ENCODE measurements at regions not wholly inside any gene's neighbourhood (a gene's known extent, or its start where the extent isn't known, plus 50 kb on each side); places are given as distances from the start of the nearest gene placed in this dataset.

DNA sequence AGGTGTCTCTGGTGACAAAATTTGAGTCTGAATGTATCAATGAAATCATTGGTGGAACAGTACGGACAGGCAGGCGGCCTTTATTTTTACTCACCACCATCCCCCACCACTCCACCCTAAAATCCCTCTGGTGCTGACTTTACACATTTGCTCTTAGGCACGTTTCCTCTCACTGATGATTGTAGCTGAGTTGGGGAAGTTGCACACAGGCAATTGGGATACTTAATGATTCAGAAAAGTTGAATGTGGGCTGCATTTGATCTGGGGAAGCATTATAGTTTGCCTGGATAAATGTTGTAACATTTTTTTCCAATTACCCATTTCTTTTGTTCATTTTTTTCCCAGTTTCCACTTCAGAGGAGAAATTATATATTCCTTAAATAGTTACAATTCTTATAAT lies 658.4 kb downstream of the TLR4 start:
- H3K4me1 ChIP-seq (ENCODE audit: control insufficient read depth, insufficient read depth, low read length), result no peaks in the 10 kb centered on the region
- no peaks in the 10 kb centered on the region for H3K36me3 ChIP-seq (ENCODE audit: control insufficient read depth in 2 of 2, insufficient read depth in 2 of 2, low read length in 2 of 2)
- H3K27ac ChIP-seq (ENCODE audit: low read length), result no peak overlapping the region
- no peak overlapping the region for H3K4me3 ChIP-seq (ENCODE audit: low read length in 2 of 2)
- peaks cover 0 to 3% of the 10 kb centered on the region in 2 donors for H3K9me3 ChIP-seq (ENCODE audit: control insufficient read depth in 2 of 2, low read length in 2 of 2)
- H3K9ac ChIP-seq (ENCODE audit: low read length in 2 of 2), result no peak overlapping the region
- H3K27me3 ChIP-seq (ENCODE audit: control insufficient read depth in 1 of 2, insufficient read depth in 2 of 2, low read length in 2 of 2), result no peaks in the 10 kb centered on the region

DNA sequence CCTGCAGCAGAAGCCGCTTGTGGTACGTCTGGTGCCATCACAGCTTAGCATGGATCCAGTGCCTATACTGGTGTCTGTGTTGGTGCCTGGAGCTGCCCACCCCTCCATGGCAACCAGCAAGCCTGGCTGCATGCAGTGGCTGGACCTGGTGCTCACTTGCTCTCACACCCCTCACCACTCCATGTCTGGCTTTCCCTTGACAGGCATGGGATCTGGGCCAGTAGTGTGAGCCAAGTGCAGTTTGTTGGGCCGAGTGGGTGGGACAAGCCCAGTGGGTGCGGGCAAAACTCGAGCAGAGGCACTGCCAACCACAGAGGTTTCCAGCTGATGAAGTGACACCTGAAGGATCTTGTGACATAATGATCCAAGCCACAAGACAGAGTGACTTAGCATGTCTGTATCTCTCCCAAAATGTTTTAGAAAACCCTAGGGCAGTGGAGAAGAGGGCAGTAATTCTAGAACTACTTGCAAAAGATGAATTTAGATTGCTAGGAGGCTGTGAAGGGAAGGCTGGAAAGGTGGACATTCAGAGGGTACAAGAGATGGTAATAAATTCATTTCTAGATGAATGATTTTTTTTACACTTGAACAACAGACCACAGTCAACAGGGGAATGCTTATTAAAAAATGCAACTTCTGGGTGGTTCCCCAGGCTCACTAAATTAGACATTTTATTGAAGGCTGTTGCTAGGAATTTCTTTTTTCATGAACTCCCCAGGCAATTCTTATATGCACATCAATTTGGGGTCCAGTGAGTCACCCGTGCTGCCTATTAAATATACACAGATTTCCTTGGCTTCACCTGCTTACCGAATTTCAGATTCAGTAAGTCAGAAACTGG lies 660.3 kb downstream of the TLR4 start:
- H3K9ac ChIP-seq (ENCODE audit: low read length in 2 of 2), result no peak overlapping the region
- no peak overlapping the region for H3K27ac ChIP-seq (ENCODE audit: low read length)
- no peaks in the 10 kb centered on the region for H3K27me3 ChIP-seq (ENCODE audit: control insufficient read depth in 1 of 2, insufficient read depth in 2 of 2, low read length in 2 of 2)
- no peak overlapping the region for H3K4me3 ChIP-seq (ENCODE audit: low read length in 2 of 2)
- H3K4me1 ChIP-seq (ENCODE audit: control insufficient read depth, insufficient read depth, low read length), result no peaks in the 10 kb centered on the region
- peaks cover 0 to 3% of the 10 kb centered on the region in 2 donors for H3K9me3 ChIP-seq (ENCODE audit: control insufficient read depth in 2 of 2, low read length in 2 of 2)
- H3K36me3 ChIP-seq (ENCODE audit: control insufficient read depth in 2 of 2, insufficient read depth in 2 of 2, low read length in 2 of 2), result no peaks in the 10 kb centered on the region

DNA sequence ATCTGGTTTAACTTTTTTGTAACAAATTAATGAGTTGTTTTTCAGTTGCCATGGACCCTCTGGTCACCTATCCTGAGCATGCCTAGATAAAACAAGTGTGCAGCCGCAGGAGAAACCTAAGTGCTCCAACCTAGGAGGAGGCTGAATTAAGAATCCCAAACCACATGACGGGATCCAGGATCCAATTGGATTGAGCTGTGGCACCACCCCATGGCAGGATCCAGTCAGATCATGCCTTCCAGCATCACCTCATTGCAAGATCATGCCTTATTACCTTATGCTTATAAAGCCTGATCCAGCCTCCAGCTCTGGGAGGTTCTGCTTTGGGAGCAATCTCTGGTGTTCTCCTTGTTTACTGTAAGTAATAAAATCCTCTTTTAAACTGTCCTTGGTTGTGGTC lies 662.0 kb downstream of the TLR4 start:
- Histone ChIP-seq H3K4me3 (ENCODE audit: low read length in 2 of 2) (no peak overlapping the region), H3K27ac (ENCODE audit: low read length) (no peak overlapping the region), H3K36me3 (ENCODE audit: control insufficient read depth in 2 of 2, insufficient read depth in 2 of 2, low read length in 2 of 2) (no peaks in the 10 kb centered on the region), H3K4me1 (ENCODE audit: control insufficient read depth, insufficient read depth, low read length) (no peaks in the 10 kb centered on the region), H3K9ac (ENCODE audit: low read length in 2 of 2) (no peak overlapping the region), H3K27me3 (ENCODE audit: control insufficient read depth in 1 of 2, insufficient read depth in 2 of 2, low read length in 2 of 2) (no peaks in the 10 kb centered on the region), H3K9me3 (ENCODE audit: control insufficient read depth in 2 of 2, low read length in 2 of 2) (peaks cover 0 to 3% of the 10 kb centered on the region in 2 donors)

DNA sequence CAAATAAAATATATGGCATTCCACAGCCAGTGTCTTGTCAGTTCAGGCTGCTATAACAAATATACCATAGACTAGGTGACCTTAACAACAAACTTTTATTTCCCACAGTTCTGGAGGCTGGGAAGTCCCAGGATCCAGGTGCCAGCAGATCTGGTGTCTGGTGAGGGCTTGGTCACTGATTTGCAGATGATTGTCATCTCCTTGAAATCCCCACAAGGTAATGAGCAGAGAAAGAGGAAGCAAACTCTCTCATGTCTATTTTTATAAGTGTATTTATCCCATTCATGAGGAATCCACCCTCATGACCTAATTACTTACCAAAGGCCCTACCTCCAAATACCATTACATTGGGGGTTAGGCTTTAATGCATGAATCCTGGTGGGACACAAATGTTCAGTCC lies 663.2 kb downstream of the TLR4 start:
- H3K9me3 ChIP-seq (ENCODE audit: control insufficient read depth in 2 of 2, low read length in 2 of 2), result peaks cover 0 to 3% of the 10 kb centered on the region in 2 donors
- H3K36me3 ChIP-seq (ENCODE audit: control insufficient read depth in 2 of 2, insufficient read depth in 2 of 2, low read length in 2 of 2), result no peaks in the 10 kb centered on the region
- no peak overlapping the region for H3K4me3 ChIP-seq (ENCODE audit: low read length in 2 of 2)
- H3K4me1 ChIP-seq (ENCODE audit: control insufficient read depth, insufficient read depth, low read length), result no peaks in the 10 kb centered on the region
- no peak overlapping the region for H3K27ac ChIP-seq (ENCODE audit: low read length)
- no peaks in the 10 kb centered on the region for H3K27me3 ChIP-seq (ENCODE audit: control insufficient read depth in 1 of 2, insufficient read depth in 2 of 2, low read length in 2 of 2)
- H3K9ac ChIP-seq (ENCODE audit: low read length in 2 of 2), result no peak overlapping the region

DNA sequence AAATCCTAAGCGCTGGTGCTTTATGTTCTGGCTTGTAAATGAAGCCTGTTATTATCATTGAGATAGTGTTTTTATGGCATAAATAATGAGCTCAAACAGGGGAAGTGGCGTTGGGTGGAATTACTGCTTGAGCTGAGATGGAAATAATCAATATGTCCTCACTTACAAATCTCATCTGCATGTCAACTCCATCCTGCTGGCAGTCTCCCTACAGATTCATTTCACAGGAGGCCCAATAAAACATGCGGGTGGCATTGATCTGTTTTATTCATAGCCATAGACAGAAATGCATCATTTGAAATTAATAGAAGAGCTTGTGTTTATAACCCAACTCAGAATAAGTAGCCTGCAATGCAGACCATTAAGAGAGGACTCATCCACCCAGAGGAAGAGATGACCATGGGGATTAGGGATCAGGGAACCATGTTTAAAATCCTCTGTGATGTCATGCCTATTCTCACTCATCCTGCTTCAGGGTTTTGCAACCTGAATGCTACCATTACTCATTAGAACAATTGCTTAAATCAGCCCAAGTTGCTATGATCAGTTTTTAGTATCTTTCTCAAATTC lies 680.4 kb downstream of the TLR4 start:
- H3K27ac ChIP-seq (ENCODE audit: low read length), result no peak overlapping the region
- H3K4me1 ChIP-seq (ENCODE audit: control insufficient read depth, insufficient read depth, low read length), result no peaks in the 10 kb centered on the region
- H3K4me3 ChIP-seq (ENCODE audit: low read length in 2 of 2), result no peak overlapping the region
- H3K27me3 ChIP-seq (ENCODE audit: control insufficient read depth in 1 of 2, insufficient read depth in 2 of 2, low read length in 2 of 2), result no peaks in the 10 kb centered on the region
- H3K36me3 ChIP-seq (ENCODE audit: control insufficient read depth in 2 of 2, insufficient read depth in 2 of 2, low read length in 2 of 2), result no peaks in the 10 kb centered on the region
- H3K9ac ChIP-seq (ENCODE audit: low read length in 2 of 2), result no peak overlapping the region
- H3K9me3 ChIP-seq (ENCODE audit: control insufficient read depth in 2 of 2, low read length in 2 of 2), result no peaks in the 10 kb centered on the region

DNA sequence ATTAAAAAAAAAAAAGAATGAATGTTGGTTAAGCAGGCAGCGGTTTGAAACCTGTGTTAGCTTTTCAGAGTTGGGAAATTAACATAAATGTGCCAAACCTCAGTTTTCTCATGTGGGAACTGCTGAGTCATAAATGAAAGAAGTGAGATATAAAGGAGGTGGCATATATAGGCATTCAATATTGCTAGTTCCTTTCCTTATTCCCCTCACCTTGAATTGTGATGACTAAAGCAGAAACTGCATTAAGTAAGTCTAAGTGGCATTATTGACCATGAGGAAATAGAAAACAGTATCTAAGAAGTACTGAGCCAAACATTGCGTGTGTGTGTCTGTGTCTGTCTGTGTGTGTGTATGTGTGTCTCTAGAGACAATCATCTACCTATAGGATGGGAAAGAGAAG lies 691.2 kb downstream of the TLR4 start:
- H3K9ac ChIP-seq (ENCODE audit: low read length in 2 of 2), result no peak overlapping the region
- no peaks in the 10 kb centered on the region for H3K36me3 ChIP-seq (ENCODE audit: control insufficient read depth in 2 of 2, insufficient read depth in 2 of 2, low read length in 2 of 2)
- no peaks in the 10 kb centered on the region for H3K27me3 ChIP-seq (ENCODE audit: control insufficient read depth in 1 of 2, insufficient read depth in 2 of 2, low read length in 2 of 2)
- H3K4me1 ChIP-seq (ENCODE audit: control insufficient read depth, insufficient read depth, low read length), result no peaks in the 10 kb centered on the region
- no peak overlapping the region for H3K4me3 ChIP-seq (ENCODE audit: low read length in 2 of 2)
- H3K27ac ChIP-seq (ENCODE audit: low read length), result no peak overlapping the region
- H3K9me3 ChIP-seq (ENCODE audit: control insufficient read depth in 2 of 2, low read length in 2 of 2), result no peaks in the 10 kb centered on the region

DNA sequence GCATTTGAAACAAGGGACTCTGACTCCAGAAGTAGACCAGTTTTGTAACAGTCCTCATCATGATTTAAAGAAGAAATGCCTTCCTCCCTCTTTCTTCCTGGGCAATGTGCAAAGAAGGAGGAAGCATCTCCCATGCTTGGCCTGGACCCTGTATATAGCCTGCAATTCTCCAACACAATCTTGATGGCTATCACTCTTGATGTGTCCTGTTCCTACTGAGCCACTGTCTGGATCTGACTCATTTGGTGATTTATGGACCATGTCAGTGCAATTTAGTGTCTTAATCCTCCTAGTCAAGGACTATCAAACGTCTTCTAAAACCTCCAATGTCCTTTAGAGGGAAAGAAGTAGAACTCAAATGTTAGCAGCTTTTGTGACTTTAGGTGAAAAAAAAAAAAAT lies 697.3 kb downstream of the TLR4 start:
- Histone ChIP-seq H3K27me3 (ENCODE audit: control insufficient read depth in 1 of 2, insufficient read depth in 2 of 2, low read length in 2 of 2) (no peaks in the 10 kb centered on the region), H3K27ac (ENCODE audit: low read length) (no peak overlapping the region), H3K9ac (ENCODE audit: low read length in 2 of 2) (no peak overlapping the region), H3K36me3 (ENCODE audit: control insufficient read depth in 2 of 2, insufficient read depth in 2 of 2, low read length in 2 of 2) (no peaks in the 10 kb centered on the region), H3K4me3 (ENCODE audit: low read length in 2 of 2) (no peak overlapping the region), H3K4me1 (ENCODE audit: control insufficient read depth, insufficient read depth, low read length) (no peaks in the 10 kb centered on the region), H3K9me3 (ENCODE audit: control insufficient read depth in 2 of 2, low read length in 2 of 2) (no peaks in the 10 kb centered on the region)

DNA sequence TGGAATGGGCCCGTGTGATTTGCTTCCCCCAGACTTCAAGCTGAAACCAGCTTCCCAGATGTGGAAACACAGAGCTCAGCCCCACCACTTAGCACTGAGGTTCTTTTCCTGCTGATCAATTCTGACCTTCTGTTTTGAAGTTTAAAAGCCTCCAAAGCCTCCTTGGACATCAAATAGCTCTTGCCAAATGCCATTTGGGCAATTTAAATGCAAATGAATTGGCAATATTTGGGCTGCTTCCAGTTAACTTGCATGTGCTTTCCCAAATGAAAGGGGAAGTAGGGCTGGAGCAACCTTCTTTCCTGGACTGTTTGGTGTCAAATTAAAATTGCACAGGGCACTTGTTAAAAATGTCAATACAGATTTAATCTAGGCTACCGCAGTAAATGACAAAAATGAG lies 710.5 kb downstream of the TLR4 start:
- no peak overlapping the region for H3K27ac ChIP-seq (ENCODE audit: low read length)
- no peak overlapping the region for H3K4me3 ChIP-seq (ENCODE audit: low read length in 2 of 2)
- no peak overlapping the region for H3K9ac ChIP-seq (ENCODE audit: low read length in 2 of 2)
- no peaks in the 10 kb centered on the region for H3K4me1 ChIP-seq (ENCODE audit: control insufficient read depth, insufficient read depth, low read length)
- no peaks in the 10 kb centered on the region for H3K36me3 ChIP-seq (ENCODE audit: control insufficient read depth in 2 of 2, insufficient read depth in 2 of 2, low read length in 2 of 2)
- no peaks in the 10 kb centered on the region for H3K9me3 ChIP-seq (ENCODE audit: control insufficient read depth in 2 of 2, low read length in 2 of 2)
- no peaks in the 10 kb centered on the region for H3K27me3 ChIP-seq (ENCODE audit: control insufficient read depth in 1 of 2, insufficient read depth in 2 of 2, low read length in 2 of 2)

DNA sequence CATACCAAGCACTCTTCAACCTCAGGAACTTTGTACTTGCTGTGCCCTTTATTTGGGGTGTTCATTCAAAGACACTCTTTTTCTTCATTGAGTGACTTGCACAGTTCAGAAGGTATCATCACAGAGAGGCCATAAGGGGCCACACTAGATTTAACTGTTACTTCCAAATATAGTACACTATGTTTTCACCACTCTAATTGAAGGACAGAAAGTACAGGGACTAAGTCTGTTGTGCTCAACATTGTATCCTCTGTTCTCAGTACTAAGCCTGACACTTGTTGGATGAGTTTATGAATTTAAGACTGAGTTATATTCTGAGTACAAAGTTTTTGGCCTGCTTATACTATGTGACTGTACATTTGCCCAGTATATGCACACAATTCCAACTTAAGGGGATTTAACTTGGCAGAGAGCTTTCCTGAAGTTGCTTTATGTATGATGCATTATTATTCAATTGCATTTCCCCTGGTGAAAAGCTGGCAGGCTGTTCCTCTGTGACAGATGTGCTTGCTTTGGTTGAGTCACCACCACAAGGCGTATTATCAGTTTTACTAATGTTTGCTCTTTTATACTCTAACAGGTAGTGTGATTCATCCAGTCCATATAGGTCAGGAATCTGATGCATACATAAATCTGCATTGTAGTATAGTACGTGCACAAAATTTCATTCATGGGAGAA lies 714.8 kb downstream of the TLR4 start:
- Histone ChIP-seq H3K27ac (ENCODE audit: low read length) (no peak overlapping the region), H3K9ac (ENCODE audit: low read length in 2 of 2) (no peak overlapping the region), H3K4me1 (ENCODE audit: control insufficient read depth, insufficient read depth, low read length) (no peaks in the 10 kb centered on the region)

DNA sequence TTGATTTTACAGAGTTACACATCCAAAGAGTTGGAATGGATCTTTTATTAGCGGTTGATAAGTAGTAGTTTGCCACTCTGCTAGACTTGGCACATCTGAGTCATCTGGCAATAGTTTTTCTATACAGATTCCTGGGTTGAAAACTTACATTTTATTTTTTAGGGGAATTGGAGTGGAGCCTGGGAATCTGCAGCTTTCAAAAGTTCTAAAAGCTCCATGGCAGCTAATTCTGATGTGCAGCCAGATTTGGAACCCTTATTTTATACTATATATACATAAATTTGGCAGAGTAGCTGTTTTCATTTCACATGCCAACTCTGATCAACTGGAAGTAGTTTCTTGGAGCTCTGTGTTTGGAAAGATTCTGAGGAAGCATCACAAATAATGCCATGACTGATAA lies 715.5 kb downstream of the TLR4 start:
- Histone ChIP-seq H3K36me3 (ENCODE audit: control insufficient read depth in 2 of 2, insufficient read depth in 2 of 2, low read length in 2 of 2) (no peaks in the 10 kb centered on the region), H3K4me3 (ENCODE audit: low read length in 2 of 2) (no peak overlapping the region), H3K27ac (ENCODE audit: low read length) (no peak overlapping the region), H3K4me1 (ENCODE audit: control insufficient read depth, insufficient read depth, low read length) (no peaks in the 10 kb centered on the region), H3K27me3 (ENCODE audit: control insufficient read depth in 1 of 2, insufficient read depth in 2 of 2, low read length in 2 of 2) (no peaks in the 10 kb centered on the region), H3K9ac (ENCODE audit: low read length in 2 of 2) (no peak overlapping the region), H3K9me3 (ENCODE audit: control insufficient read depth in 2 of 2, low read length in 2 of 2) (no peaks in the 10 kb centered on the region)

More for the DNA sequence above, 714.8 kb downstream of the TLR4 start:
- Histone ChIP-seq H3K9me3 (ENCODE audit: control insufficient read depth in 2 of 2, low read length in 2 of 2) (no peaks in the 10 kb centered on the region), H3K36me3 (ENCODE audit: control insufficient read depth in 2 of 2, insufficient read depth in 2 of 2, low read length in 2 of 2) (no peaks in the 10 kb centered on the region), H3K4me3 (ENCODE audit: low read length in 2 of 2) (no peak overlapping the region), H3K27me3 (ENCODE audit: control insufficient read depth in 1 of 2, insufficient read depth in 2 of 2, low read length in 2 of 2) (no peaks in the 10 kb centered on the region)

DNA sequence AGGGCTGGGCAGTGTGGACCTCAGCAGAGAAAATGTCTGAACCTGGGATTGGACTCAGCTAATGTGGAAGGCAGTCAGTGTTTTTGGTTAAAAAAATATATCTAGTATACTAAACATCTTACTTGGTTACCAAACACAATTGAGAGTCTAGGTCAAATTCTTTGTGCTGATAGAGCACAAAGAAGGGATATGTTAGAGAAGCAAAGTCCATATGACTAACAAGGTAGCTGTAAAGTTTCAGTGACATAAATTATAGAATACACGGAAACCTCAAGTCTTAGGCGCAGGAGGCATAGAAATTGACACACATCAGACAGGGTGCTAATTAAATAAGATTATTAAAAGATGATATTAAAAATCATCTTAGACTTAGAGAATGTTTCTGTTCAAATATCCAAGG lies 718.3 kb downstream of the TLR4 start:
- H3K9me3 ChIP-seq (ENCODE audit: control insufficient read depth in 2 of 2, low read length in 2 of 2), result no peaks in the 10 kb centered on the region
- no peaks in the 10 kb centered on the region for H3K27me3 ChIP-seq (ENCODE audit: control insufficient read depth in 1 of 2, insufficient read depth in 2 of 2, low read length in 2 of 2)
- no peaks in the 10 kb centered on the region for H3K36me3 ChIP-seq (ENCODE audit: control insufficient read depth in 2 of 2, insufficient read depth in 2 of 2, low read length in 2 of 2)
- H3K27ac ChIP-seq (ENCODE audit: low read length), result no peak overlapping the region
- no peaks in the 10 kb centered on the region for H3K4me1 ChIP-seq (ENCODE audit: control insufficient read depth, insufficient read depth, low read length)
- H3K9ac ChIP-seq (ENCODE audit: low read length in 2 of 2), result no peak overlapping the region
- H3K4me3 ChIP-seq (ENCODE audit: low read length in 2 of 2), result no peak overlapping the region

Data from stomach smooth muscle (tissue), 2 donors.